Mammary epithelial cell (primary cell): ENCODE measurements at regions not wholly inside any gene's neighbourhood (a gene's known extent, or its start where the extent isn't known, plus 50 kb on each side); places are given as distances from the start of the nearest gene placed in this dataset.

Source experiments
- CTCF ChIP-seq, 2 donors: IDR thresholded peaks in 1 of 2; conservative IDR thresholded peaks in 1 of 2; 2 replicates each; pipeline ENCODE4 v1.5.1; 2011 to 2012; ENCODE audit warnings: inconsistent platforms in 2 of 2, low read length in 2 of 2, mild to moderate bottlenecking in 2 of 2, control low read depth in 1 of 2, low read depth in 1 of 2; ENCODE audit not compliant: insufficient read depth in 1 of 2; ENCODE audit errors: extremely low read depth in 1 of 2
- EZH2 ChIP-seq: IDR thresholded peaks from 2 replicates; pipeline ENCODE4 v1.6.1; 2012; ENCODE audit warnings: low read length, inconsistent platforms, borderline replicate concordance

- TF ChIP-seq CTCF (conservative IDR thresholded peaks at IDR 0.05 in 1 of 2, IDR thresholded peaks at IDR 0.05 in 1 of 2; ENCODE audit: extremely low read depth in 1 of 2, insufficient read depth in 1 of 2, low read depth in 1 of 2, low read length in 2 of 2) (no peak), EZH2 (no peak)
Observed at GRCh38 chr1:25086518-25087079, 145.7 kb downstream of the SYF2 start.
